ENCODE measurements at regions not wholly inside any gene's neighbourhood (a gene's known extent, or its start where the extent isn't known, plus 50 kb on each side); places are given as distances from the start of the nearest gene placed in this dataset.
A peak's percentile ranks its signal among the peaks of the same experiment; 100 is the strongest.

DNA sequence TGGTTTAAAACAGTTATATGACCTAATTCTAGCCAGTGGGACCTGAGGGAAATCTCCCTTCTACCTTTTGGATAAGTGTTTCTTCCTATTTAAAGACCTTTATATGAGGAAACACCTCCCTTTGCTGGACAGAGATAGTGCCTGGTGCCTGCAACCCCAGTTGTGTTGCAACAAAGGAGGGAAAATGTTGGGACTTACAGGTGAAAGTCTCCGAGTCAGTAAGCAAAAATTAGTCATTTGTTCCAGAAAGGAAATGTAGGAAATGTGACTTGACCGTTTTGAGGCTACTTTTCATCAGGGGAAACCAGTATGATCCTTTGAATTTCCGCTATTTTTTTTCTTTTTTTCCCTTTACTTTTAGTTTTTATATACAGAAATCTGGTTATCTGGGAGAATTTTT, 165.5 kb downstream of the DKK1 start:
- H3K4me3 ChIP-seq (replicated peaks in 1 of 3; ENCODE audit: insufficient read depth in 1 of 3, low read depth in 1 of 3, low read length in 3 of 3) = no peak overlapping the region
- no peak overlapping the region for H3K9ac ChIP-seq (replicated peaks; ENCODE audit: extremely low read depth, insufficient read depth, low read length)
- H2AFZ ChIP-seq (ENCODE audit: low read depth, low read length) = no peak overlapping the region
- H3K79me2 ChIP-seq (ENCODE audit: control insufficient read depth, insufficient read depth, low read length) = no peaks in the 10 kb centered on the region
- DNase-seq (ENCODE audit: low read depth, low spot score) (peak; percentile 80), FAIRE-seq (peak; percentile 78)
- peak overlapping the region; percentile 5 for H3K27ac ChIP-seq (ENCODE audit: insufficient read depth, low read depth, low read length)
- no peaks in the 10 kb centered on the region for H3K36me3 ChIP-seq (ENCODE audit: control insufficient read depth in 2 of 2, extremely low read depth in 1 of 2, insufficient read depth in 2 of 2, low read length in 2 of 2)
- no peaks in the 10 kb centered on the region for H3K9me1 ChIP-seq (replicated peaks; ENCODE audit: control insufficient read depth, extremely low read depth, insufficient read depth, low read length)
- BruUV-seq (replicated peaks) = no TSS peak
- intact Hi-C loops (cut with micrococcal nuclease) = no loop called here
- CTCF ChIA-PET = no interaction called here
- H4K20me1 ChIP-seq (replicated peaks; ENCODE audit: control insufficient read depth, extremely low read depth, insufficient read depth, low read length) = no peaks in the 10 kb centered on the region
- POLR2A ChIA-PET = no interaction called here
- H3K4me2 ChIP-seq (ENCODE audit: insufficient read depth, low read length) = peak overlapping the region; percentile 30
- dilution Hi-C loops (cut with MboI; ENCODE audit: extremely low pct_ligation_motif_present, low sequenced_read_pairs) = no loop called here
- no peaks in the 10 kb centered on the region for H3K9me3 ChIP-seq (replicated peaks; ENCODE audit: control insufficient read depth, insufficient read depth, low read length)
- peaks cover 14% of the 10 kb centered on the region for H3K4me1 ChIP-seq (ENCODE audit: control insufficient read depth, extremely low read depth, insufficient read depth, low read length)
- no peaks in the 10 kb centered on the region for H3K27me3 ChIP-seq (ENCODE audit: control insufficient read depth in 2 of 2, insufficient read depth in 2 of 2, low read length in 2 of 2)
- TF ChIP-seq EZH2 (IDR thresholded peaks at IDR 0.05; ENCODE audit: borderline replicate concordance, low read depth, low read length, severe bottlenecking) (no peak), GATA2 (IDR thresholded peaks at IDR 0.05; ENCODE audit: insufficient read depth, insufficient read length, low read depth, low read length) (no peak), FOS (IDR thresholded peaks at IDR 0.05; ENCODE audit: borderline replicate concordance, insufficient read depth, low read length) (peak; percentile 78), MYC (IDR thresholded peaks at IDR 0.05; ENCODE audit: low read depth, low read length) (no peak), JUN (IDR thresholded peaks at IDR 0.05; ENCODE audit: borderline replicate concordance, insufficient read depth, insufficient read length, low read depth) (peak; percentile 55), POLR2A (IDR thresholded peaks at IDR 0.05; ENCODE audit: low read depth, low read length) (no peak)
- TF ChIP-seq, protein P1, sequence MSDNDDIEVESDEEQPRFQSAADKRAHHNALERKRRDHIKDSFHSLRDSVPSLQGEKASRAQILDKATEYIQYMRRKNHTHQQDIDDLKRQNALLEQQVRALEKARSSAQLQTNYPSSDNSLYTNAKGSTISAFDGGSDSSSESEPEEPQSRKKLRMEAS (IDR thresholded peaks at IDR 0.05; ENCODE audit: insufficient read depth, insufficient read length) = no peak

GRCh38 chr10:52481986-52482555, 168.0 kb downstream of the DKK1 start:
- no peak overlapping the region for H3K27ac ChIP-seq (ENCODE audit: insufficient read depth, low read depth, low read length)
- DNase-seq (ENCODE audit: low read depth, low spot score) (no peak), FAIRE-seq (no peak)
- no peaks in the 10 kb centered on the region for H3K9me3 ChIP-seq (replicated peaks; ENCODE audit: control insufficient read depth, insufficient read depth, low read length)
- no peaks in the 10 kb centered on the region for H3K36me3 ChIP-seq (ENCODE audit: control insufficient read depth in 2 of 2, extremely low read depth in 1 of 2, insufficient read depth in 2 of 2, low read length in 2 of 2)
- no peak overlapping the region for H3K4me2 ChIP-seq (ENCODE audit: insufficient read depth, low read length)
- peaks cover 22% of the 10 kb centered on the region for H3K4me1 ChIP-seq (ENCODE audit: control insufficient read depth, extremely low read depth, insufficient read depth, low read length)
- H3K9ac ChIP-seq (replicated peaks; ENCODE audit: extremely low read depth, insufficient read depth, low read length) = no peak overlapping the region
- H3K79me2 ChIP-seq (ENCODE audit: control insufficient read depth, insufficient read depth, low read length) = no peaks in the 10 kb centered on the region
- no peaks in the 10 kb centered on the region for H4K20me1 ChIP-seq (replicated peaks; ENCODE audit: control insufficient read depth, extremely low read depth, insufficient read depth, low read length)
- H3K27me3 ChIP-seq (ENCODE audit: control insufficient read depth in 2 of 2, insufficient read depth in 2 of 2, low read length in 2 of 2) = no peaks in the 10 kb centered on the region
- POLR2A ChIA-PET = no interaction called here
- H3K9me1 ChIP-seq (replicated peaks; ENCODE audit: control insufficient read depth, extremely low read depth, insufficient read depth, low read length) = no peaks in the 10 kb centered on the region
- dilution Hi-C loops (cut with MboI; ENCODE audit: extremely low pct_ligation_motif_present, low sequenced_read_pairs) = no loop called here
- TF ChIP-seq, protein P1 (IDR thresholded peaks at IDR 0.05; ENCODE audit: insufficient read depth, insufficient read length) = no peak
- no peak overlapping the region for H2AFZ ChIP-seq (ENCODE audit: low read depth, low read length)
- CTCF ChIA-PET = interaction anchor here (0.8 kb wide), 1 partner anchor 153 kb away, joined by 3 read pairs; no protein-coding TSS in a partner anchor
- BruUV-seq (replicated peaks) = no TSS peak
- intact Hi-C loops (cut with micrococcal nuclease) = no loop called here
- H3K4me3 ChIP-seq (replicated peaks in 1 of 3; ENCODE audit: insufficient read depth in 1 of 3, low read depth in 1 of 3, low read length in 3 of 3) = no peak overlapping the region
